HepG2 (cell line): ENCODE measurements at regions not wholly inside any gene's neighbourhood (a gene's known extent, or its start where the extent isn't known, plus 50 kb on each side); places are given as distances from the start of the nearest gene placed in this dataset.

Experiments used
- ATAC-seq: fragments of 200-7000 bp; cut with Tn5 transposase; 3 replicates; pipeline ENCODE4 v1.9.1; 2020; ENCODE audit warnings: mild to moderate bottlenecking, moderate library complexity
- BruUV-seq: library from RNA; stranded (reverse); fragments of 400-500 nt; replicated peaks from 2 replicates; lab custom pipeline; 2021; lab: Mats Ljungman, UMichigan
- CTCF ChIA-PET: fragments of 300-600 bp; formaldehyde crosslinking; extraction: SDS; loops from one replicate; lab custom pipeline; 2021; ENCODE audit warnings: low total read pairs, inconsistent platforms, low intra/inter-chr PET ratio; lab: Yijun Ruan, JAX
- POLR2A ChIA-PET: fragments of 350-600 bp; sonication (Branson Sonifier 250); formaldehyde crosslinking; loops from one replicate; lab custom pipeline; 2020; ENCODE audit warnings: antibody characterized with exemption, inconsistent platforms; lab: Yijun Ruan, JAX
- DNase-seq: peaks from one replicate; pipeline ENCODE4 v3.0.0-alpha.2; 2015; ENCODE audit warnings: low spot score
- FAIRE-seq: peaks from 3 replicates; lab custom pipeline; 2011; peaks lifted over from hg19 to GRCh38; lab: Jason Lieb, UNC
- H2AFZ ChIP-seq: one replicate; pipeline ENCODE4 v1.6.1; 2011; ENCODE audit warnings: low read length, inconsistent platforms
- H3K27ac ChIP-seq: fragments of 300-600 bp; 3 replicates; pipeline ENCODE4 v1.8.0; 2011; ENCODE audit warnings: mixed run types, mild to moderate bottlenecking, mixed read lengths, low read length, inconsistent platforms; ENCODE audit not compliant: insufficient read depth; ENCODE audit errors: extremely low read length
- H3K27me3 ChIP-seq, 2 experiments: fragments of 200-600 bp in 1 of 2; 2 replicates in 1 of 2; 3 replicates in 1 of 2; pipeline versions ENCODE4 v1.6.0 to v1.8.0; 2011; ENCODE audit warnings: low read length in 2 of 2, mild to moderate bottlenecking in 2 of 2, moderate library complexity in 2 of 2, inconsistent platforms in 1 of 2; ENCODE audit not compliant: insufficient read depth in 2 of 2, control insufficient read depth in 1 of 2
- H3K36me3 ChIP-seq, 2 experiments: fragments of 200-600 bp in 1 of 2; replicated peaks in 1 of 2; 2 replicates in 1 of 2; 3 replicates in 1 of 2; pipeline versions ENCODE4 v1.5.1 to v1.8.0; 2011; ENCODE audit warnings: low read length in 2 of 2, inconsistent platforms in 1 of 2; ENCODE audit not compliant: insufficient read depth in 2 of 2, control insufficient read depth in 1 of 2
- H3K4me1 ChIP-seq: 2 replicates; pipeline ENCODE4 v1.5.1; 2012; ENCODE audit warnings: low read length, inconsistent platforms; ENCODE audit not compliant: insufficient read depth
- H3K4me2 ChIP-seq: 2 replicates; pipeline ENCODE4 v1.6.0; 2011; ENCODE audit warnings: low read depth, low read length, inconsistent platforms
- H3K4me3 ChIP-seq, 3 experiments: fragments of 200-600 bp in 1 of 3; sonication (generic), shearing (Covaris generic) in 1 of 3; replicated peaks in 1 of 3; 2 replicates each; pipeline ENCODE4 v1.5.1; 2011 to 2016; ENCODE audit warnings: low read length in 3 of 3, inconsistent platforms in 2 of 3, low read depth in 2 of 3, mild to moderate bottlenecking in 2 of 3, control low read depth in 1 of 3, mixed read lengths in 1 of 3; ENCODE audit not compliant: insufficient read depth in 1 of 3
- H3K79me2 ChIP-seq: one replicate; pipeline ENCODE4 v1.6.1; 2011; ENCODE audit warnings: low read length, inconsistent platforms; ENCODE audit not compliant: insufficient read depth
- H3K9ac ChIP-seq: 2 replicates; pipeline ENCODE4 v1.6.0; 2011; ENCODE audit warnings: mild to moderate bottlenecking, low read depth, low read length, inconsistent platforms; ENCODE audit not compliant: insufficient read depth
- H3K9me3 ChIP-seq: 2 replicates; pipeline ENCODE4 v1.5.1; 2012; ENCODE audit warnings: mild to moderate bottlenecking, low read length
- H4K20me1 ChIP-seq: 2 replicates; pipeline ENCODE4 v1.6.0; 2011; ENCODE audit warnings: inconsistent platforms, mild to moderate bottlenecking, low read length, moderate library complexity; ENCODE audit not compliant: insufficient read depth
- ARNT ChIP-seq: fragments of 450-650 bp; IDR thresholded peaks from 2 replicates; pipeline ENCODE4 v1.6.1; 2017
- FOXA1 ChIP-seq, 2 experiments: fragments of 450-650 bp in 1 of 2; sonication (generic) in 1 of 2; formaldehyde crosslinking in 1 of 2; IDR thresholded peaks; 2 replicates each; pipeline versions ENCODE4 v1.4.0 to v1.6.1; 2016 to 2020; ENCODE audit warnings: missing genetic modification reagents in 1 of 2
- GRHL1 ChIP-seq: sonication (generic); formaldehyde crosslinking; conservative IDR thresholded peaks from 2 replicates; pipeline ENCODE4 v1.8.0; 2022; ENCODE audit warnings: missing genetic modification reagents
- HIC2 ChIP-seq: sonication (generic); formaldehyde crosslinking; IDR thresholded peaks from 2 replicates; pipeline ENCODE4 v1.9.0; 2022; ENCODE audit warnings: low read depth, missing genetic modification reagents
- HOXD1 ChIP-seq: sonication (generic); formaldehyde crosslinking; IDR thresholded peaks from 2 replicates; pipeline ENCODE4 v1.5.0; 2020; ENCODE audit warnings: missing genetic modification reagents
- JUNB ChIP-seq: sonication (generic); formaldehyde crosslinking; IDR thresholded peaks from 2 replicates; pipeline ENCODE4 v1.8.0; 2022; ENCODE audit warnings: missing genetic modification reagents, mild to moderate bottlenecking, borderline replicate concordance
- PRDM4 ChIP-seq: sonication (generic); formaldehyde crosslinking; IDR thresholded peaks from 2 replicates; pipeline ENCODE4 v1.9.0; 2021; ENCODE audit warnings: missing genetic modification reagents, borderline replicate concordance
- RARG ChIP-seq: sonication (generic); formaldehyde crosslinking; IDR thresholded peaks from 2 replicates; pipeline ENCODE4 v1.4.0; 2020; ENCODE audit warnings: low read depth, mild to moderate bottlenecking, missing genetic modification reagents
- SMC3 ChIP-seq: IDR thresholded peaks from 2 replicates; pipeline ENCODE4 v1.6.1; 2011; ENCODE audit warnings: low read length, improper control_type of control experiment
- SOX5 ChIP-seq: IDR thresholded peaks from 2 replicates; pipeline ENCODE4 v1.6.1; 2016; ENCODE audit warnings: borderline replicate concordance
- XRCC5 ChIP-seq: fragments of 200-400 bp; formaldehyde crosslinking; optimal IDR thresholded peaks from 2 replicates; pipeline ENCODE3; 2017; ENCODE audit warnings: mild to moderate bottlenecking, low read length
- ZNF326 ChIP-seq: sonication (generic); formaldehyde crosslinking; IDR thresholded peaks from 2 replicates; pipeline ENCODE4 v1.4.0; 2020; ENCODE audit warnings: missing genetic modification reagents, borderline replicate concordance
- ZNF350 ChIP-seq: sonication (generic); formaldehyde crosslinking; IDR thresholded peaks from 2 replicates; pipeline ENCODE4 v1.4.0; 2020; ENCODE audit warnings: mild to moderate bottlenecking, low read depth, missing genetic modification reagents, borderline replicate concordance
- ZNF605 ChIP-seq: sonication (generic); formaldehyde crosslinking; IDR thresholded peaks from 2 replicates; pipeline ENCODE4 v1.8.0; 2022; ENCODE audit warnings: mild to moderate bottlenecking, missing genetic modification reagents
- ZNF816 ChIP-seq: sonication (generic); formaldehyde crosslinking; IDR thresholded peaks from 2 replicates; pipeline ENCODE4 v1.8.0; 2022; ENCODE audit warnings: missing genetic modification reagents, mild to moderate bottlenecking, borderline replicate concordance
- WGBS: methylation state at CpG from one replicate; pipeline ENCODE4 v1.1.6; 2017; ENCODE audit warnings: low lambda C conversion rate; 5-methylcytosine and 5-hydroxymethylcytosine counted together
- in situ Hi-C: cut with HindIII; loops from 2 replicates; pipeline ENCODE4 v1.10.0; 2017; ENCODE audit warnings: low pct_unique_long_range_greater_than_20kb; ENCODE audit not compliant: extremely low pct_ligation_motif_present
- intact Hi-C: fragments of 100-400 bp; cut with micrococcal nuclease; formaldehyde crosslinking; loops from one replicate; pipeline ENCODE4 v1.10.0; 2022; ENCODE audit not compliant: unreplicated experiment

- TF ChIP-seq PRDM4 (CRISPR knock-in tag) (no peak), SMC3 (no peak), XRCC5 (no peak), HOXD1 (CRISPR knock-in tag) (no peak), JUNB (CRISPR knock-in tag) (no peak), ZNF350 (no peak), SOX5 (no peak)
Measured at GRCh38 chr1:195828325-195828724, 779.9 kb downstream of the KCNT2 start (continued).

- DNase-seq (no peak), FAIRE-seq (no peak), ATAC-seq (no peak)
- CTCF ChIA-PET, result no interaction called here
- H3K36me3 ChIP-seq, result no peaks in the 10 kb centered on the region
- no peak overlapping the region for H3K4me2 ChIP-seq
- no peaks in the 10 kb centered on the region for H3K4me1 ChIP-seq
- WGBS, result 18% methylated on average over 3 of the region's 3 CpGs
- POLR2A ChIA-PET, result no interaction called here
- no peak overlapping the region for H3K4me3 ChIP-seq
- H3K27ac ChIP-seq, result no peak overlapping the region
- no peaks in the 10 kb centered on the region for H3K9me3 ChIP-seq
- no peaks in the 10 kb centered on the region for H3K79me2 ChIP-seq
- no peaks in the 10 kb centered on the region for H3K27me3 ChIP-seq
- in situ Hi-C loops (no loop called here), intact Hi-C loops (no loop called here)
- no peak overlapping the region for H2AFZ ChIP-seq
- no peak overlapping the region for H3K9ac ChIP-seq
- BruUV-seq, result no TSS peak
- no peaks in the 10 kb centered on the region for H4K20me1 ChIP-seq
- no peak for TF ChIP-seq ZNF605 (CRISPR knock-in tag)
- no peak for TF ChIP-seq HIC2 (CRISPR knock-in tag)
- TF ChIP-seq GRHL1 (CRISPR knock-in tag), result no peak
- no peak for TF ChIP-seq ARNT
- no peak for TF ChIP-seq RARG (CRISPR knock-in tag)
- no peak for TF ChIP-seq ZNF326 (CRISPR knock-in tag)
- TF ChIP-seq ZNF816 (CRISPR knock-in tag), result no peak
- TF ChIP-seq FOXA1 (IDR thresholded peaks at IDR 0.05), result no peak
- no peak for TF ChIP-seq FOXA1 (CRISPR knock-in tag; IDR thresholded peaks at IDR 0.05)
Measured at GRCh38 chr1:195820925-195821324, 787.3 kb downstream of the KCNT2 start.
